AG09309 (cell line): ENCODE measurements at regions not wholly inside any gene's neighbourhood (a gene's known extent, or its start where the extent isn't known, plus 50 kb on each side); places are given as distances from the start of the nearest gene placed in this dataset.
"Not testable (repeated sequence)": the region's sequence is repeated elsewhere in the genome, so short reads cannot be mapped to it uniquely, and the experiment has no call there.

Experiments
- DNase-seq: peaks from one replicate; pipeline ENCODE4 v3.0.0-alpha.2; 2010; ENCODE audit warnings: low read depth
- H3K4me3 ChIP-seq: 2 replicates; pipeline ENCODE4 v1.5.1; 2011; ENCODE audit warnings: mild to moderate bottlenecking, low read depth, low read length, moderate library complexity; ENCODE audit not compliant: control insufficient read depth
- CTCF ChIP-seq: IDR thresholded peaks from 2 replicates; pipeline ENCODE4 v1.5.1; 2011; ENCODE audit warnings: mild to moderate bottlenecking, low read depth, low read length, inconsistent platforms; ENCODE audit not compliant: insufficient read depth, control insufficient read depth; ENCODE audit errors: missing control alignments

- H3K4me3 ChIP-seq = no peak overlapping the region
- TF ChIP-seq CTCF = no peak
- DNase-seq = no peak
Measured at GRCh38 chr5:24268482-24269056, 376.2 kb downstream of the CDH10 start.

GRCh38 chr5:24271702-24272118 lies 373.1 kb downstream of the CDH10 start:
- H3K4me3 ChIP-seq, DNase-seq: not testable (repeated sequence)

GRCh38 chr5:24272741-24273140 lies 372.0 kb downstream of the CDH10 start:
- TF ChIP-seq CTCF = no peak
- H3K4me3 ChIP-seq = no peak overlapping the region

GRCh38 chr5:24280215-24280614 lies 364.6 kb downstream of the CDH10 start:
- DNase-seq = no peak
- no peak overlapping the region for H3K4me3 ChIP-seq
- TF ChIP-seq CTCF = no peak

More at GRCh38 chr5:24272741-24273140, 372.0 kb downstream of the CDH10 start:
- DNase-seq = no peak

GRCh38 chr5:24281818-24282217 lies 363.0 kb downstream of the CDH10 start:
- TF ChIP-seq CTCF = no peak
- no peak overlapping the region for H3K4me3 ChIP-seq
- DNase-seq = no peak

GRCh38 chr5:24289582-24290335 lies 355.0 kb downstream of the CDH10 start:
- no peak for TF ChIP-seq CTCF
- no peak overlapping the region for H3K4me3 ChIP-seq
- DNase-seq = no peak

GRCh38 chr5:24290536-24290935 lies 354.2 kb downstream of the CDH10 start:
- no peak for DNase-seq
- no peak overlapping the region for H3K4me3 ChIP-seq
- TF ChIP-seq CTCF = no peak
